Lower lobe of right lung (tissue), 2 donors: ENCODE measurements at regions not wholly inside any gene's neighbourhood (a gene's known extent, or its start where the extent isn't known, plus 50 kb on each side); places are given as distances from the start of the nearest gene placed in this dataset.

Experiments used
- ATAC-seq, 2 donors: fragments of 200-7000 bp; cut with Tn5 transposase; one replicate each; pipeline ENCODE4 v1.9.1; 2020 to 2022; ENCODE audit warnings: mild to moderate bottlenecking in 2 of 2, moderate library complexity in 2 of 2
- DNase-seq: peaks from one replicate; pipeline ENCODE4 v3.0.0-alpha.2; 2020
- H3K27ac ChIP-seq: fragments of 200-600 bp; one replicate; pipeline ENCODE4 v1.8.0; 2022
- H3K27me3 ChIP-seq: fragments of 200-600 bp; one replicate; pipeline ENCODE4 v1.8.0; 2022; ENCODE audit warnings: low read depth
- H3K36me3 ChIP-seq: fragments of 200-600 bp; one replicate; pipeline ENCODE4 v1.8.0; 2022; ENCODE audit warnings: mild to moderate bottlenecking
- H3K4me1 ChIP-seq: fragments of 200-600 bp; one replicate; pipeline ENCODE4 v1.8.0; 2022
- H3K4me3 ChIP-seq: fragments of 200-600 bp; one replicate; pipeline ENCODE4 v1.8.0; 2022; ENCODE audit warnings: mild to moderate bottlenecking
- H3K9me3 ChIP-seq: fragments of 200-600 bp; one replicate; pipeline ENCODE4 v1.8.0; 2022
- intact Hi-C: fragments of 100-400 bp; cut with DNase I; formaldehyde crosslinking; loops from one replicate; pipeline ENCODE4 v1.11.0; 2022
- TF ChIP-seq, protein P1 (sequence below): fragments of 200-600 bp; IDR thresholded peaks from one replicate; pipeline ENCODE4 v1.8.0; 2022; ENCODE audit warnings: antibody characterized with exemption, mild to moderate bottlenecking
- donor health status: DM: no; HTN: yes; CAD: no; lungs with severe emphysema.

DNA sequence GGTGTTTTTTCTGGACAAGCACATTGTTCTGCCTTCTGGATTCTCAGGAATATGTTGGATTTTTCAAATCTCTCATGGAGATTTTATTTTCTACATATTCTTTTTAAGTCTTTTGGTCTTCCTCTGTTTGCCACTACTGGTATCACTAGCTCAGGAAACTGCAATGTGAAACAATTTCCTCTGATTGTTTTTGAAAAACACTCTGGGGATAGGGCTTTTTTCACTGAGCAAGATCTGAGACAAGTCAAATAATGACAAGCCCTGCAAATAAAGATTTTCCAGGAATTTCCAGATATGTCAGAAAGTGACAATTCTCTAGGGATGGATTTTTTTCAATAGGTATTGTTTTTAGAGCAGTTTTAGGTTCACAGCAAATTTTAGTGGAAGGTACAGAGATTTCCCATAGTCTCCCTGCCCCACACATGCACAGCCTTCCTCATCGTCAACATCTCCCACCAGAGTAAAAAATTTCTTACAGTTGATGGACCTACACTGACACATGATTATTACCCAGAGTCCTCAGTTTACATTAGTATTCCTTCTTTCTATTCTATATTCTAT lies 86.9 kb upstream of the TMEM161B start:
- DNase-seq (no peak), ATAC-seq (no peak)
- TF ChIP-seq, protein P1, sequence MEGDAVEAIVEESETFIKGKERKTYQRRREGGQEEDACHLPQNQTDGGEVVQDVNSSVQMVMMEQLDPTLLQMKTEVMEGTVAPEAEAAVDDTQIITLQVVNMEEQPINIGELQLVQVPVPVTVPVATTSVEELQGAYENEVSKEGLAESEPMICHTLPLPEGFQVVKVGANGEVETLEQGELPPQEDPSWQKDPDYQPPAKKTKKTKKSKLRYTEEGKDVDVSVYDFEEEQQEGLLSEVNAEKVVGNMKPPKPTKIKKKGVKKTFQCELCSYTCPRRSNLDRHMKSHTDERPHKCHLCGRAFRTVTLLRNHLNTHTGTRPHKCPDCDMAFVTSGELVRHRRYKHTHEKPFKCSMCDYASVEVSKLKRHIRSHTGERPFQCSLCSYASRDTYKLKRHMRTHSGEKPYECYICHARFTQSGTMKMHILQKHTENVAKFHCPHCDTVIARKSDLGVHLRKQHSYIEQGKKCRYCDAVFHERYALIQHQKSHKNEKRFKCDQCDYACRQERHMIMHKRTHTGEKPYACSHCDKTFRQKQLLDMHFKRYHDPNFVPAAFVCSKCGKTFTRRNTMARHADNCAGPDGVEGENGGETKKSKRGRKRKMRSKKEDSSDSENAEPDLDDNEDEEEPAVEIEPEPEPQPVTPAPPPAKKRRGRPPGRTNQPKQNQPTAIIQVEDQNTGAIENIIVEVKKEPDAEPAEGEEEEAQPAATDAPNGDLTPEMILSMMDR, result no peak
- Histone ChIP-seq H3K4me3 (no peak overlapping the region), H3K36me3 (no peaks in the 10 kb centered on the region), H3K4me1 (no peaks in the 10 kb centered on the region), H3K27me3 (no peaks in the 10 kb centered on the region), H3K27ac (no peak overlapping the region), H3K9me3 (no peaks in the 10 kb centered on the region)
- intact Hi-C loops, result no loop called here

DNA sequence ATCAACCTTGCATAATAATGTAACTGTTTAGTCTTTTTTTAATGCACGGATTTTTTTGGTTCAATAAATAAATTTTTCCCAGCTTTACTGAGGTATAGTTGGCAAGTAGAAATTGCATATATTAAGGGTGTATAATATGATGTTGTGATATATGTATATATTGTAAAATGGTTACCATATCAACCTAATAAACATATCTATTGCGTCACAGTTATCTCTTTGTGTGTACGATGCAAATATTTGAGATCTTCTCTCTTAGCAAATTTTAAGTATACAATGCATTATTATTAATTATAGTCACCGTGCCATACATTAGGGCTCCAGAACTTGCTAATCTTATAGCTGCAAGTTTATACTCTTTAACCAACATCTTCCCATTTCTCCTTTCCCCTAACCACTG lies 57.2 kb upstream of the TMEM161B start:
- DNase-seq, result no peak
- H3K36me3 ChIP-seq, result no peaks in the 10 kb centered on the region
- H3K4me1 ChIP-seq, result no peaks in the 10 kb centered on the region
- H3K27ac ChIP-seq, result no peak overlapping the region
- ATAC-seq, result no peak
- H3K9me3 ChIP-seq, result no peaks in the 10 kb centered on the region
- intact Hi-C loops, result no loop called here
- TF ChIP-seq, protein P1, result no peak
- H3K27me3 ChIP-seq, result no peaks in the 10 kb centered on the region
- H3K4me3 ChIP-seq, result no peak overlapping the region

DNA sequence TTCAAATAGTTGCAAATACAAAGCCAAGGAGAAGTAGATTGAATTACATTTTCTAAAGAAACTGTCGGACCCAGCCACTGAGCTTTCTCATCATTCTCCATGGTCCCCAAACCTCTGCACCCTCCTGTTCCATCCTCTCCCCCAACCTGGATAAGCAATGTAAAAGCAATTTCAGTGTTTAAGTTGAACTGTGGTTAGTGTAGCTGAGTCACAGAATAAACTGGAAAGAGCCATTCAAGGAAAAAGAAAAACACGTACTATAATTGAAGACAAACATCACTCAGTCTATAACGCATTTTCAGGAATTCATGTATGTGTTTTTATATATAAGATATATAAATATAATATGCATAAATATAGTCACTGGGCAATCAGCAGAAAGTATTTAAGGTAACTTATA lies 54.1 kb upstream of the TMEM161B start:
- no peaks in the 10 kb centered on the region for H3K9me3 ChIP-seq
- H3K36me3 ChIP-seq, result no peaks in the 10 kb centered on the region
- ATAC-seq (no peak), DNase-seq (no peak)
- no peaks in the 10 kb centered on the region for H3K4me1 ChIP-seq
- TF ChIP-seq, protein P1, result no peak
- H3K4me3 ChIP-seq, result no peak overlapping the region
- H3K27ac ChIP-seq, result no peak overlapping the region
- H3K27me3 ChIP-seq, result no peaks in the 10 kb centered on the region
- intact Hi-C loops, result no loop called here
